ENCODE measurements at regions not wholly inside any gene's neighbourhood (a gene's known extent, or its start where the extent isn't known, plus 50 kb on each side); places are given as distances from the start of the nearest gene placed in this dataset.

DNA sequence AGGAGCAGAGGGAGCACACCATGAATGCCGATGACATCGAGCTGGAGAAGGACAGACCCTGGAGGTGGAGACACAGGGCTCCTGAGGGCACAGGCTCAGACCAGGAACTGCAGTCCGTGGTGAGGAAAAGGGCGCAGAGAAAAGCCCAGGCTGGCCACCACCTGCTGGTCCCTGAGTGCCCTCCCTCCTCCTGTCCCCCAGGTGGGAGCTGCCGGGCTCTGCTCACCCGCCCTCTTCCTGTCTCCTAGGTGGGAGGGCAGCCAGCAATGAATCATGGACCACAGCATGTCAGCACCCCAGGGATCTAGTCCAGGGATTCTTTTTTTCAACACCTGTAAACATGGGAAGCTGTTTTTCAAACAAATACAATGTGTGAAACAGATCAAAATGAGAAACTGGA, 94.6 kb upstream of the ARHGEF7 start:
- ChIA-PET POLR2A (interaction anchor here (1.4 kb wide), 1 partner anchor 46 kb away, joined by 3 read pairs; no protein-coding TSS in a partner anchor), CTCF (no interaction called here)
- H3K27ac Mint-ChIP-seq, result no peak overlapping the region
- H3K4me3 Mint-ChIP-seq, result no peak overlapping the region
- no peak for DNase-seq
- intact Hi-C loops (cut with micrococcal nuclease), result no loop called here
- peaks cover 8% of the 10 kb centered on the region for H3K36me3 Mint-ChIP-seq
- H3K4me1 Mint-ChIP-seq (ENCODE audit: low read depth), result peaks cover 4% of the 10 kb centered on the region
- peaks cover 12% of the 10 kb centered on the region for H3K9me3 Mint-ChIP-seq
- H3K27me3 Mint-ChIP-seq, result peaks cover 24% of the 10 kb centered on the region

- Mint-ChIP-seq H3K9me3 (peaks cover 12% of the 10 kb centered on the region), H3K36me3 (peaks cover 8% of the 10 kb centered on the region), H3K27ac (no peak overlapping the region), H3K4me1 (ENCODE audit: low read depth) (peaks cover 4% of the 10 kb centered on the region), H3K27me3 (peaks cover 22% of the 10 kb centered on the region), H3K4me3 (no peak overlapping the region)
- no peak for DNase-seq
- POLR2A ChIA-PET, result interaction anchor here (1.4 kb wide), 1 partner anchor 45 kb away, joined by 3 read pairs; no protein-coding TSS in a partner anchor
- intact Hi-C loops (cut with micrococcal nuclease), result no loop called here
- CTCF ChIA-PET, result no interaction called here
Measured at GRCh38 chr13:111020021-111020420, 95.1 kb upstream of the ARHGEF7 start.

DNA sequence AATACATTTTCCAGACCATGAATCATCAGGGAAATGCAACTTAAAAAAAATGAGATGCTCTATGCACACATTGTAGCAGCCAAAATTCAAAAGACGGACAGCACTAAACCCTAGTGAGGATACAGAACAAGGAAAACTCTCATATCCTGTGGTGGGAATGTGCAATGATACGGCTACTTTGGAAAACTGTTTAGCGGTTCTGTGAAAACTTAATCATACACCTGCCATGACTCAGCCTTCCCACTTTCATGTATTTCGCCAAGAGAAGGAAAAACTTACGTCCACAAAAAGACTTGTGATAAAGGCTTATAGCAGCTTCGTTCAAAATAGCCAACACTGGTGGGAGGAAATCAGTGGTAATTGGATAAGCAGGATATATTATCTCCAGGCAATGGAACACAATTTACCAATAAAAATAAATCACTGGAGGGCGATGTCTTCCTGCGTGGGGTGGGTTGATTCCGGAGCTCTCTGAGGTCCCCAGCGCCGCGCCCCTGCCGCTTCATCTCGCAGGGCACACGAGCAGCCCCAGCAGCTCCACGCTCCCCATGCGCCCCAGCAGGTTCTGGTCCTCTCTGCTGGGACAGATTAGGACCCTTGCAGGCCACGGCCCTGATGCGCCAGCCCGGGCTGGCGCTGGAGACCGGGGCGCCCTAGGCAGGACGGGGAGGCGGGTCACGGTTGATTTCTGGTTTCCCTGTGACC, 97.2 kb upstream of the ARHGEF7 start:
- Mint-ChIP-seq H3K36me3 (peaks cover 8% of the 10 kb centered on the region), H3K9me3 (peaks cover 12% of the 10 kb centered on the region), H3K4me1 (ENCODE audit: low read depth) (no peaks in the 10 kb centered on the region), H3K27ac (no peak overlapping the region), H3K4me3 (no peak overlapping the region), H3K27me3 (peaks cover 15% of the 10 kb centered on the region)
- intact Hi-C loops (cut with micrococcal nuclease), result no loop called here
- POLR2A ChIA-PET, result no interaction called here
- CTCF ChIA-PET, result no interaction called here
- DNase-seq, result no peak

DNA sequence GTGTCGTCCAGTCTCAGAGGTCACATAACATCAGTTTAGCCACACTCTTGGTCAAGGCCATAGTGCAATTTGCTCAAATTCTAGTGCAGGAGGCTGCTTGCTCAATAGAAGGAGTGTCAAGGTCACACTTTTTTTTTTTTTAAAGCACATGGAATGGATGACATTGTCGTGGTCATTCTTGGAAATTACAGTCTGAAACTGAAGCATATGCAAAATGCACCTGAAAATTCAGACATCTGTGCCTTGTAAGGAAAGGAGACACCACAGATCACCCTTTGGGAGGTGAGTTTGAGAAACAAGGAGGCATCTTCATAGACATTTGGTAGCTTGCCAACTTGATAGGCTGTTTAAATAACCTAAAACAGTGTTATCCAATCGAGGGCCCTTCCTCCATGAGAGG, 98.3 kb upstream of the ANKRD10 start:
- Mint-ChIP-seq H3K4me3 (no peak overlapping the region), H3K36me3 (no peaks in the 10 kb centered on the region), H3K9me3 (no peaks in the 10 kb centered on the region), H3K27me3 (peaks cover 14% of the 10 kb centered on the region), H3K4me1 (ENCODE audit: low read depth) (peaks cover 4% of the 10 kb centered on the region), H3K27ac (no peak overlapping the region)
- POLR2A ChIA-PET, result no interaction called here
- CTCF ChIA-PET, result interaction anchor here (1.1 to 1.6 kb wide), 2 partner anchors 27 to 54 kb away, joined by 3 to 5 read pairs; no protein-coding TSS in a partner anchor
- intact Hi-C loops (cut with micrococcal nuclease), result no loop called here
- no peak for DNase-seq

DNA sequence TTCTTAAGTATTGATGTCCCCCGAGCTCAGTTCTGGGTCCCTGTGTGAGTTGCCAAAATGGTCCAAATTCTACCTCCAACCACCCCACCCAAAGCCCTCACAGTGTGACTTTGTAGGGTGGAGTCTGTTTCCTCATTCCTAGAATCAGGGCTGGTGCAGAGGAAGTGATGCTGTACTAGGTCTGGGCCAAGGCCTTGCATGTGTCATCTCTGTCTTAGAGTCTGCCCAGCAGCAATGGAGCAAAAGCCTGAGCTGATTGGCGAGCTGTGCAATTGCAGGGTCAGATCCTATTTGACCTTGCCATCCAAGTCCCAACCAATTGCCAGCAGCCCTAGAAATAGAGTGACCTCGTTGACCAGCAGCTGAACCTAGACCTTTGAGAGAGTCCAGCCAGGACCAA, 97.0 kb upstream of the ANKRD10 start:
- DNase-seq, result no peak
- peaks cover 14% of the 10 kb centered on the region for H3K27me3 Mint-ChIP-seq
- no peaks in the 10 kb centered on the region for H3K9me3 Mint-ChIP-seq
- ChIA-PET CTCF (interaction anchor here (1.0 to 1.1 kb wide), 2 partner anchors 13 to 56 kb away, joined by 3 to 5 read pairs; no protein-coding TSS in a partner anchor), POLR2A (no interaction called here)
- H3K36me3 Mint-ChIP-seq, result no peaks in the 10 kb centered on the region
- intact Hi-C loops (cut with micrococcal nuclease), result no loop called here
- H3K4me1 Mint-ChIP-seq (ENCODE audit: low read depth), result peaks cover 4% of the 10 kb centered on the region
- H3K27ac Mint-ChIP-seq, result no peak overlapping the region
- H3K4me3 Mint-ChIP-seq, result no peak overlapping the region

DNA sequence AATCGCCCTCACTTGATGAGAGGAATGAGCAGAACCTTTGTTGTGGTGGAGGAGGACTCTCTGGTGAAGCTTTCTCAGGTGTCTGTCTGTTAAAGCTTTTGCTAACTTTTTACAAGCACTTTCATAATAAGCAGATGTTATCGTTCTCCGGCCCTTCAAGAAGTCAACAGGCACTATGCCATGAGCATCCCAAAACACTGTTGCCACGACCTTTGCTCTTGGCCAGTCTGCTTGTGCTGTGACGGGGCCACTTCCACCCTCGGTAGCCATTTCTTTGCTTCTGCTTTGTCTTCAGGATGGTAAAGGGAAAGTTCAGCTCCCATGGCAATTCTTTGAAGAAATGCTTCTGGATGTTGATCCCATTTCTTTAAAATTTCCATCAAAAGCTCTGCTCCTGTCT, 93.5 kb upstream of the ANKRD10 start:
- ChIA-PET POLR2A (no interaction called here), CTCF (interaction anchor here (0.8 to 1.4 kb wide), 2 partner anchors 93 to 992 kb away, joined by 3 to 4 read pairs; no protein-coding TSS in a partner anchor)
- intact Hi-C loops (cut with micrococcal nuclease), result no loop called here
- peaks cover 16% of the 10 kb centered on the region for H3K27me3 Mint-ChIP-seq
- no peak overlapping the region for H3K27ac Mint-ChIP-seq
- no peak for DNase-seq
- H3K4me1 Mint-ChIP-seq (ENCODE audit: low read depth), result peaks cover 4% of the 10 kb centered on the region
- no peaks in the 10 kb centered on the region for H3K9me3 Mint-ChIP-seq
- no peaks in the 10 kb centered on the region for H3K36me3 Mint-ChIP-seq
- H3K4me3 Mint-ChIP-seq, result no peak overlapping the region

GRCh38 chr13:111007209-111007608, 92.3 kb upstream of the ANKRD10 start:
- peaks cover 10% of the 10 kb centered on the region for H3K27me3 Mint-ChIP-seq
- intact Hi-C loops (cut with micrococcal nuclease), result loop anchor here (2.0 kb wide), 1 partner anchor 62 kb away; no protein-coding TSS in a partner anchor
- POLR2A ChIA-PET, result no interaction called here

GRCh38 chr13:111006506-111007031, 91.7 kb upstream of the ANKRD10 start:
- Mint-ChIP-seq H3K36me3 (no peaks in the 10 kb centered on the region), H3K4me1 (ENCODE audit: low read depth) (peaks cover under 1% of the 10 kb centered on the region), H3K27me3 (peaks cover 7% of the 10 kb centered on the region), H3K9me3 (no peaks in the 10 kb centered on the region), H3K4me3 (no peak overlapping the region), H3K27ac (no peak overlapping the region)
- POLR2A ChIA-PET, result no interaction called here
- intact Hi-C loops (cut with micrococcal nuclease), result loop anchor here (2.0 kb wide), 1 partner anchor 62 kb away; no protein-coding TSS in a partner anchor
- no peak for DNase-seq
- CTCF ChIA-PET, result interaction anchor here (1.1 kb wide), 1 partner anchor 91 kb away, joined by 4 read pairs; the partner anchor contains the start of gene ANKRD10

More at GRCh38 chr13:111007209-111007608, 92.3 kb upstream of the ANKRD10 start:
- H3K4me1 Mint-ChIP-seq (ENCODE audit: low read depth), result peaks cover 4% of the 10 kb centered on the region
- H3K9me3 Mint-ChIP-seq, result no peaks in the 10 kb centered on the region
- CTCF ChIA-PET, result interaction anchor here (1.1 kb wide), 1 partner anchor 92 kb away, joined by 4 read pairs; the partner anchor contains the start of gene ANKRD10
- H3K27ac Mint-ChIP-seq, result no peak overlapping the region
- no peak overlapping the region for H3K4me3 Mint-ChIP-seq
- H3K36me3 Mint-ChIP-seq, result no peaks in the 10 kb centered on the region
- DNase-seq, result no peak

GRCh38 chr13:111005808-111006505, 91.1 kb upstream of the ANKRD10 start:
- CTCF ChIA-PET, result interaction anchor here (1.2 kb wide), 1 partner anchor 62 kb away, joined by 3 read pairs; no protein-coding TSS in a partner anchor
- no peak overlapping the region for H3K27ac Mint-ChIP-seq
- POLR2A ChIA-PET, result interaction anchor here (0.6 kb wide), 1 partner anchor 396 kb away, joined by 3 read pairs; no protein-coding TSS in a partner anchor
- no peaks in the 10 kb centered on the region for H3K9me3 Mint-ChIP-seq
- DNase-seq, result no peak
- no peaks in the 10 kb centered on the region for H3K36me3 Mint-ChIP-seq
- peaks cover 6% of the 10 kb centered on the region for H3K27me3 Mint-ChIP-seq
- no peak overlapping the region for H3K4me3 Mint-ChIP-seq
- no peaks in the 10 kb centered on the region for H3K4me1 Mint-ChIP-seq (ENCODE audit: low read depth)
- intact Hi-C loops (cut with micrococcal nuclease), result loop anchor here (2.0 kb wide), 1 partner anchor 61 kb away; no protein-coding TSS in a partner anchor

GRCh38 chr13:111005364-111005763, 90.5 kb upstream of the ANKRD10 start:
- ChIA-PET CTCF (interaction anchor here (1.2 kb wide), 1 partner anchor 61 kb away, joined by 3 read pairs; no protein-coding TSS in a partner anchor), POLR2A (interaction anchor here (0.6 kb wide), 1 partner anchor 395 kb away, joined by 3 read pairs; no protein-coding TSS in a partner anchor)
- Mint-ChIP-seq H3K9me3 (no peaks in the 10 kb centered on the region), H3K4me3 (no peak overlapping the region), H3K27me3 (peaks cover 6% of the 10 kb centered on the region), H3K27ac (no peak overlapping the region), H3K4me1 (ENCODE audit: low read depth) (no peaks in the 10 kb centered on the region), H3K36me3 (no peaks in the 10 kb centered on the region)
- DNase-seq, result no peak
- intact Hi-C loops (cut with micrococcal nuclease), result no loop called here

GRCh38 chr13:111004444-111004843, 89.6 kb upstream of the ANKRD10 start:
- intact Hi-C loops (cut with micrococcal nuclease), result no loop called here
- no peaks in the 10 kb centered on the region for H3K9me3 Mint-ChIP-seq
- ChIA-PET CTCF (no interaction called here), POLR2A (no interaction called here)
- H3K36me3 Mint-ChIP-seq, result no peaks in the 10 kb centered on the region
- DNase-seq, result no peak
- no peak overlapping the region for H3K4me3 Mint-ChIP-seq
- H3K27ac Mint-ChIP-seq, result no peak overlapping the region
- peaks cover 6% of the 10 kb centered on the region for H3K27me3 Mint-ChIP-seq
- H3K4me1 Mint-ChIP-seq (ENCODE audit: low read depth), result no peaks in the 10 kb centered on the region

DNA sequence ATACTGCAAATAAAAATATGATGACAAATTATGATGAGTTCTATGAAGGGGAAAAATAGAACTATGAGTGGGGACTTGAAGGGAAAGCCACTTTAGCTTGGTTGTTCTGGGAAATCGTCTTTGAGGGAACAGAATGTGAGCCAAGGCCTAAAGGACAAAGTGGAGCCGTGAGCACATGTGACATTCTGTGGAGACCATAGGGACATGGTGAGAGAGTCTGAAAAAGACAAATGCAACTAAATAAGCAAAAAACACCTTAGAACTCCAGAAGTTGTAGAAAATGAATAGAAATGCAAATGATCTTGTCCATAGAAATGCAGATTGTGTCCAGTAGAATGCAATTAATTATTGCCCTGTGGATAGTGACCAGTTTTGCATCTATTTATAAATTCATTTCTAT, 86.8 kb upstream of the ANKRD10 start:
- CTCF ChIA-PET, result no interaction called here
- Mint-ChIP-seq H3K9me3 (no peaks in the 10 kb centered on the region), H3K36me3 (no peaks in the 10 kb centered on the region), H3K27ac (no peak overlapping the region), H3K4me3 (no peak overlapping the region), H3K27me3 (peaks cover 14% of the 10 kb centered on the region), H3K4me1 (ENCODE audit: low read depth) (no peaks in the 10 kb centered on the region)
- no peak for DNase-seq
- POLR2A ChIA-PET, result no interaction called here
- intact Hi-C loops (cut with micrococcal nuclease), result no loop called here

Data from activated CD4-positive, alpha-beta memory T cell treated with anti-CD3 and anti-CD28 coated beads for 36 hours (primary cell).